CD4-positive, alpha-beta T cell treated with Interleukin-17A for 1 hour (primary cell): ENCODE measurements at regions not wholly inside any gene's neighbourhood (a gene's known extent, or its start where the extent isn't known, plus 50 kb on each side); places are given as distances from the start of the nearest gene placed in this dataset.
"Not testable (repeated sequence)": the region's sequence is repeated elsewhere in the genome, so short reads cannot be mapped to it uniquely, and the experiment has no call there.

Experiments used
- DNase-seq: peaks from one replicate; pipeline ENCODE4 v3.0.0-alpha.2; 2020

DNA sequence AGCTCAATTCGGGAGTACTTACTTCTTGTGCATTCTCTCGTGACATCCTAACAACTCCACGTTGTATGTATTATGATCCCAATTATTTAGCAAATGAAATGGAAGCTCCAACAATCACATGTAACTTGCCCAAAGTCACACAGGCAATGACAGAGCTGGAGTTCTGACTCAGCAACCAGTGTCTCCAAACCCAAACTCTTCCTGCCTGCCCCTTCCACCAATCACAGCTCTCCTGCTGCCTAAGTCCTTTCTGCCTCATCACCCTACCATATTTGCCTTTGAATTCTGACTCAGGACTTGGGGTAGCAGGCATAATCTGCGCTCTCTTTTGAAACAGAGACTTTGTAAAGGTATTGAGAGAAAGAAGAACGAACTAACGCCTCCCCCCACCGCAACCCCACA is 245.2 kb upstream of the MAF start:
- no peak for DNase-seq

DNA sequence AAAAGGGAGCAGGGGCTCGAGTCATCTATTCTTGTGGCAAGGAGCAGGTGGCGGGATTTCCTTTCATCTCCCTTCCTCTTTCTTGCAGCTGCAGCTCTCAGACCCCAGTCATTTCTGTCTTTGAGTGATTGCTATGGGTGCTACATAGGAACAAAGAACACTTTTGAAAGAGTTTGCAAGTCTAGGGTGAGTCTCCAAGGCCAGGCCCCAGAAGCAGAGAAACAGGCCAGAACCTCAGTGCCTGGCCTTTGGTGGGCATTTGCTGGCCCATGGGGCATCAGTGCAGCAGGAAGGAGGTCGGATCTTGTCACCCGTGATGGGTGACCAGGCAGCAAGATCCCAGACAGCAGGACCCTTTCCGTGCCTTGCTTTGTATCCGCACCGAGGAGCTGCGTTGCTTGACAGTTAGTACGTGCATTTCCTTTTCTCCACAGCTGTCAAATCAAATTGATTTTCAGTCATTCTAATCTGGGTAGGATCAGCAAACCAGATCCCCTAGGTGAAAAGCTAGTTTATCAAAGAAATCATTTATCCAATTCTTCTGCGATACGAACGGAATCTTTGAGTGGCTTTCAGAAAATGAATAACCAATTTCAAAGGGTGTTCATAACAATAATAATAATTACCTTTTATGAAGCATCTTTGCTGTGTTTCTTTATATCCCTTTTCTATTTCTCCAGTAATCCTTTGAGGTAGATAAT is 244.6 kb upstream of the MAF start:
- no peak for DNase-seq

- DNase-seq: no peak
Measured at GRCh38 chr16:79844603-79845002, 244.1 kb upstream of the MAF start.

DNA sequence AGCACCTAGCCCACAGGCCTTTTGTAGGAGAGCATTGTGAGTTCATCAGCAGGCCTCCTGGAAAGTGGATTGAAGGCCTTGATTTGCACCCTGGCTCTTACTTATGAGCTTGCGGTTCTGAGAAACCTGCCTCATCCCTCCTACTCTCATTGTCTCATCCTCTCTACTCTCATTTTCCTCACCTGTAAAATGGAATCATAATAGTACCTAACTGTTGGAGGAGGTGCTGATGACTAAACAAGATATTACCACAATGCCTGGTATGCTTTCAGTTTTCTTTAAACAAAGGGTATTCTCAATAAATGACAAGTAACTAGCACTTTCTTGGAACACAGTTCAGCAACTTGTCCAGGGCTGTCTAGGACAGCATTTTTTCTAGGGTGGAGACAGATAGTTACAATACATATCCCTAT is 243.1 kb upstream of the MAF start:
- no peak for DNase-seq

- DNase-seq: no peak
Measured at GRCh38 chr16:79843145-79843544, 242.6 kb upstream of the MAF start.

GRCh38 chr16:79842197-79842596 is 241.7 kb upstream of the MAF start:
- no peak for DNase-seq

- DNase-seq: no peak
Measured at GRCh38 chr16:79839466-79840341, 239.2 kb upstream of the MAF start.

DNA sequence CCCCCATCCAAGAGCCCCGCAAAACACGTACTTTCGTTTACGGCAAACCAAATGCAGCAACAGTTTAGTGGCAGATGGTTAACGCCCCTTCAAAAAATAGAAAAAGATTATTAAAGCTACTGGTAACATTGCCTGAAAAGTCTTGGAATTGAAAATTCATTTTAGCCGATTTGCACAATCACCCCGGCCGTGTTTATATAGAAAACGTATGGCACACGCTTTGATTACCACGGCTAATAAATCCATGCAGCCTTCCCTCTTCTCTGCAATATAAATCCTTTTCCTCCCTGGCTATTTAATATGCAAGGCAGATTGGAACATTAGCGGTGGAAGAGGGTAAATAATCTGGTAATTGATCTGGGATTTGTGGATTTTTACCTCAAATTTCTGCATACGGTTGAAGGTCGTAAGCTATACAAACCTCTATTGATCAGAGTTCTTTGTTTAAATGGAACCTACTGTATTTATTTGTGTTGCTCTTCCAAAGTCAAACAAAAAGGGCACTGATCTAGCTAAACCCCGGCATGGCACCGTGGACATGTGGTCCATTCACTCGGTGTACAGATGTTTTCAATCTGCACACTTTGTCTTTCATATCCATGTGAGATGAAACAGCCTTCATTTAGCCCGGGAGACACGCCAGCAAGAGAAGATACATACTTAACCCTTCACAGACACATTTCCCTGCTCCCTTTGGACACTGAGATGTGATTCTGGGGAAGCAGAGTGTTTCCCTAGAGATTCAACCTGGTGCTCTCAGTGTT is 238.1 kb upstream of the MAF start:
- DNase-seq: no peak

GRCh38 chr16:79836144-79836543 is 235.6 kb upstream of the MAF start:
- no peak for DNase-seq

- DNase-seq: no peak
Measured at GRCh38 chr16:79835194-79835593, 234.7 kb upstream of the MAF start.

DNA sequence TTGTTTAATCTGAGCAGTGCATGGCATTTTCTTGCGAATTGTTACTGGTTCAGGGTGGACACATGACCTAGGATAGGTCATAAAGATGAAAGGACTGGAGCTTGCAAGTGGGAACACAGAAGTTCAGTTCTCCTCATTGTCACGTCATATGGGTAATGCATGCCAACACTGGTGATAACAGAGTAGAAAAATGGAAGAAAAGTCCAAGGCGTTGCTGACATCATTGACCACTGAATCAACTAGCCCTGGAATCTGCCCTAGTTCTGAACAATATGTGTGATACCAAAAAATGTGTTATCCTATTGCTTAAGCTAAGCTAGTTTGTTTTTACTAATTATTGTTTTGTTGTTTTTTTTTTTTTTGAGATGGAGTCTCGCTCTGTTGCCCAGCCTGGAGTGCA is 234.2 kb upstream of the MAF start:
- no peak for DNase-seq

- DNase-seq: not testable (repeated sequence)
Measured at GRCh38 chr16:79834003-79834402, 233.5 kb upstream of the MAF start.

DNA sequence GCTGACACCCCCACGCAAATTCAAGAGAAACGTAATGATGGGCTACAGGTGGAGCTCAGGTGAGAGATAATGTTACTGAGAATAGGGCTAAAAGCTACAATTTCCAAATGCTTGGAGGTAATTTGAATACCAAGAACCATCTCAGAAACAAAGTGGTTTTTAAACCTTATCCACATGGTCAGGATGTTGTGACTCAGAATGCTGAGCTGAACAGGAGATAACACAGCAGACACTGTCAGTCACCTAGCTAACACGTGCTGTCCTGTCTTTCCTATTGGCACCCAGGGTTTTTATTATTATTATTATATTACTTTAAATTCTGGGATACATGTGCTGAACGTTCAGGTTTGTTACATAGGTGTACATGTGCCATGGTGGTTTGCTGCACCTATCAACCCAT is 233.0 kb upstream of the MAF start:
- no peak for DNase-seq

DNA sequence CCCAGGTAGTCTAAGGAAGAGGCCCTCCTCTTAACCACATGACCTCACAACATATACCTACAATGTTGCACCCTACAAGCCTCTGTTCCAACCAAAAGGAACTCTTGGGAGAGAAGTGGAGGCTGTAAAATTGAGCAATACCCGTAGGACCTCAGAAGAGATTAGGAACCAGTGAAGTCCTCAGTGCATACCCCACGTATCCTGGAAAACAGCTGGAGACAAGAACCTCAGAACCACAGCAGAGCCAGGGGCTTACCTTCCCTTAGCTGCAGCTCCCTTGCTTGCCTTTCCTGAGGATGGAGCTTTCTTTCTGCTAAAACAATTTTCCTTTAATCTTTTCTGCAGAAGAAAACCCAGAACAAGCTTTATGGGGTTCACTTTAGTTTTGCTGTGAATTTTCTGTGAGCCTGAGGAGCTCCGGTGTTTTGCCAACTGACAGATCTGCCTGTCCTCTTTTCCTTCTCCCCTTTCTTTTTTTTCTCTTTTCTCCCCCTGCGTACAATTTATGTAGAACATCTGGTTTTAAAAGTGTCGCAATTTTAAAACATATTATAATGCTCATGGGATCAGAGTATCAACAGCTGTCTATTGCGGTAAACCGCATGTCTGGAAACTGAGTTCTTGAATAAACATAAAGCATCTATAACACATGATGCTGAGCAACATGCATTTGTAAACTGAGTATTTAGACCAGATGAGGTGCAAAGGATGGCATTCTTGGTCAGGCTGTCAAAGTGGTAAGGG is 226.4 kb upstream of the MAF start:
- no peak for DNase-seq

- DNase-seq: no peak
Measured at GRCh38 chr16:79825002-79825401, 224.5 kb upstream of the MAF start.

GRCh38 chr16:79823639-79824038 is 223.1 kb upstream of the MAF start:
- no peak for DNase-seq

- no peak for DNase-seq
Measured at GRCh38 chr16:79821911-79822310, 221.4 kb upstream of the MAF start.

GRCh38 chr16:79816081-79816497 is 215.6 kb upstream of the MAF start:
- no peak for DNase-seq

- DNase-seq: no peak
Measured at GRCh38 chr16:79815049-79815448, 214.5 kb upstream of the MAF start.

GRCh38 chr16:79814124-79814523 is 213.6 kb upstream of the MAF start:
- DNase-seq: no peak

GRCh38 chr16:79811541-79811940 is 211.0 kb upstream of the MAF start:
- no peak for DNase-seq

DNA sequence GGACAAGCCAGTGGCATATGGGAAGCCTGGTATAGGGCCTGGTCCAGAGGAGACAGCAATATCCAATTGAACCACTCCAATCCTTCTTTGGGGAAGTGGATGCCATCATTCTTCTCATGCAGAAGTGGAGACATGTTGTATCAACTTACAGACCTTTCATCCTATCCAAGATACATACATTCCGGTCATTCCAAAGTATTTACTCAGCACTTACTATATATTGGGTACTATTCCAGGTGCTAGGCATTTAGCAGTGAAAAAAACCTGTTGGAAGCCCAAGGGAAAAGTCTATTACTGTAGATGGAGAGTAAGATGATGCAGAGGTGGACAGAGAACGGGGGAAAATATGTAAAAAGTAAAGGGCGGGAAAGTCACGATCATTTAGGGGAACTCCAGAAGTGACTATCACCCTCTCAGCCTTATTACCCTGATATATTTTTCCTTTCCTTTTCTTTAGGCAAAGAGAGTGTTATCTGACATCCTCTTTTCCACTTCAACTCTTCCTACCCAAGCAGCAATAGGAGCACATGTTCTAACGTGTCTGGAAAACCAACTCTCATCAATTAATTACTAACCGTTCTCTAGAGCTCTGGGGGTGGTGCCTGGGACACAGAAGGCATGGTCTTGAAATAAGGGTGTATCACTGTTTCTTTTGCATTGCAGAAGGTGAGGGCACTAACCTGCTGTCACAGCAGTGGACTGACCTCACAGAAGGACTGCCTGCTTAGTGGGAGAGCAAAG is 210.1 kb upstream of the MAF start:
- DNase-seq: no peak
